ENCODE measurements at regions not wholly inside any gene's neighbourhood (a gene's known extent, or its start where the extent isn't known, plus 50 kb on each side); places are given as distances from the start of the nearest gene placed in this dataset.

GRCh38 chr3:137325170-137325569, 367.4 kb downstream of the IL20RB start:
- TF ChIP-seq CTCF (conservative IDR thresholded peaks at IDR 0.05; ENCODE audit: low read depth, low read length) (no peak), EZH2 (IDR thresholded peaks at IDR 0.05; ENCODE audit: borderline replicate concordance, low read depth, low read length, poor library complexity, severe bottlenecking) (no peak)

All from A673 (cell line).